GM12864 (cell line): ENCODE measurements at regions not wholly inside any gene's neighbourhood (a gene's known extent, or its start where the extent isn't known, plus 50 kb on each side); places are given as distances from the start of the nearest gene placed in this dataset.

ENCODE experiments used
- DNase-seq: peaks from one replicate; pipeline ENCODE4 v3.0.0-alpha.2; 2011; ENCODE audit warnings: low read depth
- H3K4me3 ChIP-seq: 2 replicates; pipeline ENCODE4 v1.5.1; 2011; ENCODE audit warnings: mild to moderate bottlenecking, low read depth, low read length, control low read depth
- TF ChIP-seq, protein P1 (sequence below): IDR thresholded peaks from 2 replicates; pipeline ENCODE4 v1.5.1; 2011; ENCODE audit warnings: low read depth, mild to moderate bottlenecking, moderate library complexity, low read length, control low read depth, inconsistent platforms; ENCODE audit errors: missing control alignments

- DNase-seq, result no peak
- TF ChIP-seq, protein P1, sequence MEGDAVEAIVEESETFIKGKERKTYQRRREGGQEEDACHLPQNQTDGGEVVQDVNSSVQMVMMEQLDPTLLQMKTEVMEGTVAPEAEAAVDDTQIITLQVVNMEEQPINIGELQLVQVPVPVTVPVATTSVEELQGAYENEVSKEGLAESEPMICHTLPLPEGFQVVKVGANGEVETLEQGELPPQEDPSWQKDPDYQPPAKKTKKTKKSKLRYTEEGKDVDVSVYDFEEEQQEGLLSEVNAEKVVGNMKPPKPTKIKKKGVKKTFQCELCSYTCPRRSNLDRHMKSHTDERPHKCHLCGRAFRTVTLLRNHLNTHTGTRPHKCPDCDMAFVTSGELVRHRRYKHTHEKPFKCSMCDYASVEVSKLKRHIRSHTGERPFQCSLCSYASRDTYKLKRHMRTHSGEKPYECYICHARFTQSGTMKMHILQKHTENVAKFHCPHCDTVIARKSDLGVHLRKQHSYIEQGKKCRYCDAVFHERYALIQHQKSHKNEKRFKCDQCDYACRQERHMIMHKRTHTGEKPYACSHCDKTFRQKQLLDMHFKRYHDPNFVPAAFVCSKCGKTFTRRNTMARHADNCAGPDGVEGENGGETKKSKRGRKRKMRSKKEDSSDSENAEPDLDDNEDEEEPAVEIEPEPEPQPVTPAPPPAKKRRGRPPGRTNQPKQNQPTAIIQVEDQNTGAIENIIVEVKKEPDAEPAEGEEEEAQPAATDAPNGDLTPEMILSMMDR, result no peak
- no peak overlapping the region for H3K4me3 ChIP-seq
Measured at GRCh38 chr21:24160528-24160927, 1446.8 kb downstream of the MRPL39 start.

DNA sequence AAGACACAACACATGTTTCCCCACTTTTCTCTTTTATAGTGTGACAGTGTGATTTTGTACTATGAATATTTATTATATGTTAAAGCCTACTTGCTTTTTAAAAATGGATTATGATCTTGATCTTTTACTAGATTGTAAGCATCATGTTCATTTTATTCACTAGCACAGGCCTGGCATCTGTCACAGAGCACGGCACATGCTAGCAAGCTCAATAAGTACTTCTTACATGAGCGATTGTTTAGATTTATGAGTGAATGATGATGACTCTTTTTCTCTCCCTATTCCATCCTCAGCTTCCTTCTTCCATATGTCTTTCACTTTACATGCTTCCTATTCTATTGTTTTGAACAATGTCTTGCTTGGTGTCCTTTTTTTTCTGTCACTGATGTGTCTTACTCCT is 1454.1 kb downstream of the MRPL39 start:
- TF ChIP-seq, protein P1, result no peak
- DNase-seq, result no peak
- no peak overlapping the region for H3K4me3 ChIP-seq

- DNase-seq, result no peak
- no peak overlapping the region for H3K4me3 ChIP-seq
- TF ChIP-seq, protein P1, result no peak
Measured at GRCh38 chr21:24150753-24151152, 1456.5 kb downstream of the MRPL39 start.

DNA sequence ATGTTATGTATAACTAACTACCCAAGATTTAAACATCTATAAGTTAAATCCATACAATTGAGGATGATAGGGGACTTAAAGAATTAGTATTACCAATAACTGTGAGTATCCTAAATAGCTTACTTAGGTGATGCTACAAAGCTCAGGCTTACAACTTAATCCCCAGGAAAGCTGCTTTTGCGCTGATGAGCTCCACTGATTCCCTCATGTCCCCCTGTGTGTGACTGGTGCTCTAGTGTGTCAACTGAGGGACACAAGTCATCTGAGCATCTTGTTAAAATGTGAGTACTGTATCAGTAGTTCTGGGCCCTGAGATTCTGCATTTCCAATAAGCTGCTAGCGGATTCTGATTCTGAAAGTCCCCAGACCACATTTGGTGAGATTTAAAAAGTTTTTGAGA is 1458.8 kb downstream of the MRPL39 start:
- TF ChIP-seq, protein P1, result no peak
- DNase-seq, result no peak
- H3K4me3 ChIP-seq, result no peak overlapping the region

GRCh38 chr21:24147674-24148073 is 1459.6 kb downstream of the MRPL39 start:
- DNase-seq, result no peak
- no peak overlapping the region for H3K4me3 ChIP-seq
- TF ChIP-seq, protein P1, result no peak

- no peak overlapping the region for H3K4me3 ChIP-seq
- TF ChIP-seq, protein P1, result no peak
- DNase-seq, result no peak
Measured at GRCh38 chr21:24131056-24131455, 1476.2 kb downstream of the MRPL39 start.

- no peak for DNase-seq
- TF ChIP-seq, protein P1, result no peak
Measured at GRCh38 chr21:24127651-24128050, 1479.6 kb downstream of the MRPL39 start.

More at GRCh38 chr21:24127651-24128050, 1479.6 kb downstream of the MRPL39 start:
- no peak overlapping the region for H3K4me3 ChIP-seq
